ENCODE measurements at regions not wholly inside any gene's neighbourhood (a gene's known extent, or its start where the extent isn't known, plus 50 kb on each side); places are given as distances from the start of the nearest gene placed in this dataset.

DNA sequence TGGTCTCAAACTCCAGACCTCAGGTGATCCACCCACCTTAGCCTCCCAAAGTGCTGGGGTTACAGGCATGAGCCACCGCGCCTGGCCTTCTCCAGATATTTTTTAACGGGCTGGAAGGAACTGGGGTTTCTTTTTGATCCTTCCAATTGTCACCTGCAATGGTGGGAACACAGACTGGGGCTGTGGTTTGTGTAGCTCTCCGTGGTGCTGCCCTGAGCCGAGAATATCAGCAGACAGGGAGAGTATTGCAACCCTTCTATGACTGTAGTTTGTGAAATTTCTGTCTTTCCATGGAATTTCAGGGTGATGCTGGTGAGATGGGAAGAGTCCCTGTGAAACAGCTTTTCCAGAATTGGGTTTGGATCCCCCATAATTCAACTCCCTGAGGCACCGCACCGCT lies 263.5 kb downstream of the ENGASE start:
- no peak for DNase-seq

GRCh38 chr17:79337053-79337452 lies 262.4 kb downstream of the ENGASE start:
- no peak for DNase-seq

- no peak for DNase-seq
These were observed 260.8 kb downstream of the ENGASE start for GRCh38 chr17:79335456-79335855.

DNA sequence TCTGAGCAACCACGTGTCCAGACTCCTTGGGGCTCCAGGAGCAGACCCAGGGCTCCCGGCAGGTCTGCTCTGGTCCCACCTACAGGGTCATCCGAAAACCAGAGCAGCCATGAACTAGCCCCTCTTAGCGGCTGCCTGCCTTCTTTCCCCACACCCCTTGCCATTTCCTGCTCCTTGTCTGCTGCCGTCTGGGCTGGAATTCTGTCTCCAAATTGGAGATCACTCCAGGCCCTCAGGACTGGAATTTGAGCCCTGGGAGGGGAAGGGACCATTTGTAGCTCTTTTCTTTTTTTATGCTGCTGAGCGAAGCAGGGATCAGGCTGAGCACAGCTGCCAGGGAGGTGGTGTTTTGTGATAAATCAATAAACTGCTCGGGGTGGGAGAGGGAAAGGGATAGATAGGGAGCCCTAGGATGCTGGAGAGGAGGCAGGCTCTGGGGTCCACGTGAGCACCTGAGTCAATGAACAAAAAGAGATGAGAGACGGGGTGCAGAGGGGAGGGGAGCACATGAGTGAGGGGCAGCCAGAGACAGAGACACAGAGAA lies 257.5 kb downstream of the ENGASE start:
- DNase-seq = no peak

GRCh38 chr17:79331492-79331891 lies 256.9 kb downstream of the ENGASE start:
- DNase-seq = no peak

GRCh38 chr17:79330696-79331095 lies 256.1 kb downstream of the ENGASE start:
- DNase-seq = no peak

- DNase-seq = no peak
These were observed 255.6 kb downstream of the ENGASE start for GRCh38 chr17:79330229-79330628.

DNA sequence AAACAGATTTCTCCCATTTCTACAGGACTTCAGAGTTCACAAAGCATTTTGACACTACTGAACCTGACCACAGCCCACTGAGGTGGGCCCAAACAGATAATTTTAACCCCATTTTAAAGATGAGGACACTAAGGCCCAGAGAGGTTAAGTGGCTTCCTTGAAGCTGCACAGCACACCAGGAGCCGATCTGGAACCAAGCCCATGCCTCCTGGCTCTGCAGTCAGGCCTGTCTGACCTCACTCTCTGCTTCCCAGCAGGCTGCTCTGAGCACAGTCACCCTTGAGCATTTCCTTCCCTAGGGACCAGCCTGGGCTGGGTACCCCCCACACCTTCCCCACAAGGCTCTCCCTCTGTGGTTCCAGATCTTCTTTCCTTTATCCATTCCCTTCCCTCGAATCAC lies 252.2 kb downstream of the ENGASE start:
- no peak for DNase-seq

GRCh38 chr17:79325709-79326430 lies 251.2 kb downstream of the ENGASE start:
- no peak for DNase-seq

DNA sequence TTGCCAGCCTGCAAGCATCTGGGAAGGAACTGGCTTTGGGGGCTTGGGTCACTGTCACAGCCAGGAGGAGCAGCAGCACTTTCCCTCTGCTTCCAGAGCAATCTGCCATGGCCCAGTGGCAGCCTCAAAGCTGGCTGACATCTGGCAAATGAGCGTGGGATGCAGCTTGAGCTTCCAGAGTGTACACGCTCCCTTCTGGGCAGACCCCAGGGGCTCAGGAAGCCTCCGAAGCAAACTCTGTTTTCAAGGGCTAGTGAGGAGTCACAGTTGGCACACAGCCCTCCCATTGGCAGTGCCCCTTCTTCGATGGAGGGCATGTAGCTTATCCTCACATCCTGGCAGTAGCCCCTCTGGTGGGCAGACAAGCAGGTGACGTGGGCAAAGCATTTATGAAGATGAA lies 249.6 kb downstream of the ENGASE start:
- DNase-seq = no peak

DNA sequence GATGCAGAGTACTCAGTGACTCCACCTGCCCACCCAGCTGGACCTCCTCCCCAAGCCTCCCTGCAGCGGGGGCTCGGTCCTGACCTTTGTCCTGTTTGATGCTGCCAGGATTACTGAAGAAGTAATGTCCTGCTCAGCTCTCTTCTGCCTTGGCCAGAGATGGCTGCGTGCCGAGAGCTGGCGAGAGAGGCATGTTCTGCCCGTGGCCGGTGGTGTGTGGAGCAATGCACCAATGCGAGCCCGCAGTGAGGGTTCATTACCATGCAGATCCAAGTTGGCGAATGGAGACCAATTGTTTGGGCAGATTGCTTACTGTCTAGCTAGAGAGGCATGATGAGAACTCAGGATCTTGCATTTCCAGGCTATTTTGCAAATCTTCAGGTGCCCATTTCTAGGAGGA lies 248.9 kb downstream of the ENGASE start:
- no peak for DNase-seq

DNA sequence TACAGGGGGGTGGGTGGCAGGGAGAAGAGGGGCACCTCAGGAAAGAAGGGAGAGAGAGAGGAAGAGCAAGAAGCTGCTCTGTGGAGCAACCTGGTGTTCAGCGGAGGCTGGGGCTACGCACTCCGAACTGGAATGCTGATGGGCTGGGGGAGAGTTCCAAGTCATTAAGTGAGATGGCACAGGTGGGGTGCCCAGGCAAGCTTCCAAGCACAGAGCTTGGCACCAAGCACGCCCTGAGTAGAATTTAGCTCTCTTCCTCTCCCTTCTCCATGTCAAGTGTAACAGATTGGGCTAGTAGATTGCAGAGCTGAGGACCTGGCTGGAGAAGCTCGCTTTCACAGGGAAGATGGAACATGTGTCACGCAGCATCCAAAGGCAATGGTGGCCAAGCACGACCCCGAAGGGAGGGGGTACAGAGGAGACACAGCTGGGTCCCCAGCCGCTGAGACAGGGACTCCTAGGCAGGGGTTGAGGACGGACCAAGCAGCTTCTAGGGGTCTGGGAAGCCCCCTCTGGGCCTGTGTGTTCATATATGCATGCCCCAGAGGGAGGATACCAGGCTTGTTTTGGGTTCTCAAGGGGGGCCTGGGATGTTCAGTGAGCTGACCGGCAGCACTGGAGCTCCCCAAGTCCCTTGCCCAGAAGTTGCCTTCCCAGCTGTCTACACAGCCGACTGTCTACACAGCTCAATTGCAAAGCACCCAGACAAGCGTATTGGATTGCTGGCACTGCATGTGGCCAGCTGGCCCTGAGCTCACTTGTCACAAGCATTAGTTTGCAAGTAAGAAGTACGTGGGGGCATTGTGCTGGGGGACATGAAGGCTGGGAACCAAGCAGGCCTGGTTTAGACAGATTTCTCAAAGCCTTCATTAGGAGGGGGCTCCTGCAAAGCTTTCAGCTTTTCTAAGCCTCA lies 247.8 kb downstream of the ENGASE start:
- no peak for DNase-seq

DNA sequence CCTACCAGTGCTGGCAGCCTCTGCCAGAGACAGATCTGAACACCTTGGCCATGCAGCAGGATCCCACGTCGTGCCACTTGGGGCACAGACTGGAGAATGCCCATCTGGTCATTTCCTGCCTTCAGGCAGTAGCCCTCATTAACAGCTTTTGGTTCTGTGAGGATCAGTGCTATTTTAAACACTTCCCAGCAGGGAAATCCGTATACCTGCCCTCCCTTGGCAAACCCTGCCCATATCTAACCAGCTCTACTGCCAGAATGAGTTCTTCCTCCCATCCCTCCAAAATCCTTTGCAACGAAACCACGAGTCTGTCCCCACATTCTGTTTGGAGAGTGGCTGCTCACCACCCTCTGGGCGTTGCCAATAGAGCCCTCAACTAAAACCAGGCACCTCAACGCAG lies 245.7 kb downstream of the ENGASE start:
- no peak for DNase-seq

DNA sequence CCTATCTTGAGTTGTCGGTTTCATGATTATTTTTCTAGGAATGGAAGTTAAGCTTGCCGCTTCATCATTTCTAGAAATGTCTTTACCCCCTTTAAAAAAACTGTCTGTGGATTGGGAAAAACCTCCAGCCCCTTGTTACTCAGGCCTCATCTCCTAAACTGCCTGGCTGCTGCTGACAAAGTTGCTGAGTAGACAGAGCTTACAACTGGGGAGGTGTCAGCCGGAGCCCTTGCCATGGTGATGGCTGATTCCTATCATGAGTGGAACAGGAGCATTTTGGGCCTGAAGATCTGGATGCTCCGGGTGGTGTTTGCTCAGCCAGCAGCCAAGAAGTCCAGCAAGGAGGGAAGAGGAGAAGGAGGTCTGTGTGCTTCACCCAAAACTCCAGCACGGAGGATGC lies 243.3 kb downstream of the ENGASE start:
- DNase-seq = no peak

- DNase-seq = no peak
These were observed 242.2 kb downstream of the ENGASE start for GRCh38 chr17:79316805-79317204.

DNA sequence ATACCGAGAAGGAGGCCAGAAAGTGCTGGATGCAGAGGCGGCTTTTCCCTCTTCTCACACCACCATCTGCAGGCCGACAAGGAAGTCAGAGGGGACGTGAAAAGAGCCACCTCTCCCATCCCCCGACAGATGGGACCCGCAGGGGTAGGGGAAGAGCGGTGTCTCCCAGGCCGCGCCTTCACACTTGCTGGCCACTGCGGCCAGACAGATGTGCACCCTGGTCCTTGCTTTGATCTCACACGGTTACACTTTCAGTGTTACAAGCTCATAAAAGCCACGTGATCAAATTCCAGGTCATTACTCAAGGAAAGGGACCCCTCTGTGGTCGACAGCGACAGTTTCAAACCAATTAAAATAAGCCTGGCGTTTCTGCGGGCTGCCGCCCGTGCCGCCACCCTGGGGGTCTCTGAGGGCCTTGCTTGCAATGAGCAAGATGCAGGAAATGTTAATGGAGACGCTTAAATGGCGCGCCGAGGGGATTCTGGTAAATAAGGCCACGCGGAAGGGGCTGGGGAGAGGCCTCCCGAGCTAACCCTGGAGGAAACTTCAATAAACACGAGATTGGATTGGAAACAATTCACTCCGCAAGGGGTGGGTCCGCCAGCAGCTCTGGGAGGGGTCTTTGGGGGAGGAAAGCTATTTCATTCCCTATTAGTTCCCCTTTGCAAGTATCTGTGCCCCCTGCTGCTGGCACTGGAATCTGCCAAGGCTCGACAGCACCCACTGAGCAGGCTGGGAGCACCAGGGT lies 240.9 kb downstream of the ENGASE start:
- no peak for DNase-seq

DNA sequence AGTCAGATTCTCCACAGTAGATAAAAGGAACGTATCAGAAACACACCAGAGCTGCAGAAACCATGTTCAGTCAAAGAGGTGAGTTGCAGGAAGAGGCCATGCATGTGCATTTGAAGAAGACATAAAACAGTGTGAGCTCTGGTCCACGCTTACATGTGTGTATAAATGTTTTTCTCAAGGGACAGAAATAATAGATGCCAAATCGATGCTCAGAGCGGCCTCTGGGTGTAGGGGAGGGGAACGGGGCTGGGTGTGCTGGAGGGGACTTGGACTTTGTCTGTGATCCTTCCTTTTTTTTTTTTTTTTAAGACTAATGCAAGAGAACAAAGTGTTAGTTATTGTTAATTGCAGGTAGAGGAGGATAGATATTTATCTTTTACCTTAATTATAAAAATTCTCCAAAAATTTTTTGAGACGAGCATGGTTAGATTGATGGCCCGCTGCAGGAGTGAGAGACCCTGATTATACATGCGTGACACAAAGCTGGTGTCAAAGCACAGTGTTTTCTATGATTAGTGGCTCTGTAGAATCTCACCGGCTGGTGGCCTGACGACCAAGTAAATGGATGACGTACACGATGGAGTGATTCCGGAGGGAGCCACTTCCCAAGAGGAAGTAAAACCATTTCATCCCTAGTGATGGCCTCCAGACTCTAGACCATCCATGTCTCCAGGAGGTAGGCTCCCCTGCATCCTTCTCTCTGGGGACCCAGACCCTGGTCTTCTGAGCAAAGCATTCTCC lies 240.2 kb downstream of the ENGASE start:
- no peak for DNase-seq

DNA sequence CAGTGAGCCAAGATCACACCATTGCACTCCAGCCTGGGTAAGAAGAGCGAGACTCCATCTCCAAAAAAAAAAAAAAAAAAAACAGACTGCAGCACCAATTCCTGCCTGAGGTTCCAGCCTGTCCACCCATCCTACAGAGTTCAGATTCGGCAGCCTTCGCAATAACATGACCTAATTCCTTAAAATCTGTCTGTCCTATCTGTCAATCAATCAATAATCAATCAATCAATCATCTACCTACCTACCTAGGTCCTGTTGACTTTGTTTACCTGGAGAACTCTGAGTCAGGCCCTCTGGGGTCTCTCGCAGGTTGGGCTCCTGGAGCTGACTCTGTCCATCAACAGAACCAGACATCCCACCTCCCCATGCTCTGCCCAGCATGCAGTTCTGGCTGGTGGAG lies 236.7 kb downstream of the ENGASE start:
- DNase-seq = no peak

- no peak for DNase-seq
These were observed 232.0 kb downstream of the ENGASE start for GRCh38 chr17:79306424-79307318.

- DNase-seq = no peak
These were observed 231.3 kb downstream of the ENGASE start for GRCh38 chr17:79305768-79306423.

DNA sequence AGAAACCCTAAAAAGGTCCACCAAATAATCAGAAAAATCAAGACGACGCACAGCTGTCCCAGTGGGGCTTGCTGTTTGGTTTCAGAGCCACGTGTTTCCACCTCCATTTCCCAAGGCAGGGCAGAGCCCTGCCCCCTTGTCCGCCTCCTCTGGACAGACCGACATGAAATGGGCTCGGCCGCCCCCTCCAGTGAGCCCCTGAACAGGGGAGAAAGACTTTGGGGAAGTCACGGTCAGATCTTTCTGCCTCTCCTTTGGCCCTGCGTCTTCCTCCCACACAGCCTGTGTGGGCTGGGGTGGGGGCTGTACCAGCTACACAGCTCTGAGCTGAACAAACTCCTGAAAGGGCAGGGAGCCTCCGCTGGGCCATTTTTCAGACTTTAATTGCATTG lies 230.7 kb downstream of the ENGASE start:
- no peak for DNase-seq
